GM12892 (cell line): ENCODE measurements at regions not wholly inside any gene's neighbourhood (a gene's known extent, or its start where the extent isn't known, plus 50 kb on each side); places are given as distances from the start of the nearest gene placed in this dataset.

Source experiments
- POLR2A ChIP-seq: IDR thresholded peaks from 2 replicates; pipeline ENCODE4 v1.6.1; 2011; ENCODE audit warnings: low read depth, low read length, control low read depth
- POLR2AphosphoS5 ChIP-seq: IDR thresholded peaks from 2 replicates; pipeline ENCODE4 v1.6.1; 2011; ENCODE audit warnings: low read depth, low read length, control low read depth
- TAF1 ChIP-seq: IDR thresholded peaks from 2 replicates; pipeline ENCODE4 v1.6.1; 2011; ENCODE audit warnings: low read depth, mild to moderate bottlenecking, control low read depth, low read length, borderline replicate concordance

DNA sequence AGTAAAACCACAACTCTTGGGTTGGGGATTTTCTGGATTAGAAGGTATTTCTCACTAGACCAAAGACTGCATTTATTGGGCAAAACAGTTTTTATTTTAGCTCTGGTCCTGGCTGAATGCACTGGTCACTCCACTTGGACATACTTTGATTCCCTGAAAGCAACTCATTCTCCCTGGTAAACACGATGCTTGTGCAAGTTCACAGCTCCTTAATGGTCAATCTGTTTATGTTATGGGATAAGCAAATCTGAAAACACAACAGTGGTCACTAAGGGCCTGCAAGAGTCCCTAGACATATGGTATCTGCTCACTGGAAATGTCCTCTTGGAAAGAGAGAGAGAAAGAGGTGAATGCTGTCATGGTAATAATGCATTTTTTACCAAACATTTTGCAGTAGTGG is 559.8 kb downstream of the CDH26 start:
- TF ChIP-seq TAF1 (no peak), POLR2A (no peak), POLR2AphosphoS5 (no peak)
